HL-60 (cell line): ENCODE measurements at regions not wholly inside any gene's neighbourhood (a gene's known extent, or its start where the extent isn't known, plus 50 kb on each side); places are given as distances from the start of the nearest gene placed in this dataset.

Experiments used
- GABPA ChIP-seq: IDR thresholded peaks from 2 replicates; pipeline ENCODE4 v1.6.1; 2012; ENCODE audit warnings: low read depth
- TF ChIP-seq, protein P1 (sequence below): IDR thresholded peaks from one replicate; pipeline ENCODE4 v1.5.1; 2011; ENCODE audit warnings: low read length, control low read depth, inconsistent platforms; ENCODE audit not compliant: insufficient read depth
- TF ChIP-seq, protein P2 (sequence below): IDR thresholded peaks from 2 replicates; pipeline ENCODE4 v1.6.1; 2012; ENCODE audit warnings: low read depth; ENCODE audit not compliant: insufficient replicate concordance

DNA sequence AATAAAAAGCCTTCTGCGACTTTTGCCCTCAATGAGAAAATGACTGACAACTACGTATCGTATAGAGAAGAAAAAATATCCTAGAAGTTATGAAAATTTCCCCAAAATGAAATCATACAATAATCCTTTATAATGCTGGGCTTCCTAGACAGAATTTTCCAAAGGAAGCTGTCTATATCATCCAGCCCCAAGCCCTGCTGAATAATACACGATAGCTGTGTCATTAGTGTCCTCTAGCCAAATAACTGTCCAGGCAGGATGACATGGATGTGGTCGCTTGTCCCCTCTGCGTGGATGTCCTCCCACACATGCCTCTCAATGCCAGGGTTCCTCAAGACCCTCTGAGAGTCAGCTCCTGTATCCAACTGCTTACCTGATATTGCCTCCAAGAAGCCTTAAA, 61.7 kb upstream of the ECHDC3 start:
- TF ChIP-seq, protein P1, sequence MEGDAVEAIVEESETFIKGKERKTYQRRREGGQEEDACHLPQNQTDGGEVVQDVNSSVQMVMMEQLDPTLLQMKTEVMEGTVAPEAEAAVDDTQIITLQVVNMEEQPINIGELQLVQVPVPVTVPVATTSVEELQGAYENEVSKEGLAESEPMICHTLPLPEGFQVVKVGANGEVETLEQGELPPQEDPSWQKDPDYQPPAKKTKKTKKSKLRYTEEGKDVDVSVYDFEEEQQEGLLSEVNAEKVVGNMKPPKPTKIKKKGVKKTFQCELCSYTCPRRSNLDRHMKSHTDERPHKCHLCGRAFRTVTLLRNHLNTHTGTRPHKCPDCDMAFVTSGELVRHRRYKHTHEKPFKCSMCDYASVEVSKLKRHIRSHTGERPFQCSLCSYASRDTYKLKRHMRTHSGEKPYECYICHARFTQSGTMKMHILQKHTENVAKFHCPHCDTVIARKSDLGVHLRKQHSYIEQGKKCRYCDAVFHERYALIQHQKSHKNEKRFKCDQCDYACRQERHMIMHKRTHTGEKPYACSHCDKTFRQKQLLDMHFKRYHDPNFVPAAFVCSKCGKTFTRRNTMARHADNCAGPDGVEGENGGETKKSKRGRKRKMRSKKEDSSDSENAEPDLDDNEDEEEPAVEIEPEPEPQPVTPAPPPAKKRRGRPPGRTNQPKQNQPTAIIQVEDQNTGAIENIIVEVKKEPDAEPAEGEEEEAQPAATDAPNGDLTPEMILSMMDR, result no peak
- TF ChIP-seq, protein P2, sequence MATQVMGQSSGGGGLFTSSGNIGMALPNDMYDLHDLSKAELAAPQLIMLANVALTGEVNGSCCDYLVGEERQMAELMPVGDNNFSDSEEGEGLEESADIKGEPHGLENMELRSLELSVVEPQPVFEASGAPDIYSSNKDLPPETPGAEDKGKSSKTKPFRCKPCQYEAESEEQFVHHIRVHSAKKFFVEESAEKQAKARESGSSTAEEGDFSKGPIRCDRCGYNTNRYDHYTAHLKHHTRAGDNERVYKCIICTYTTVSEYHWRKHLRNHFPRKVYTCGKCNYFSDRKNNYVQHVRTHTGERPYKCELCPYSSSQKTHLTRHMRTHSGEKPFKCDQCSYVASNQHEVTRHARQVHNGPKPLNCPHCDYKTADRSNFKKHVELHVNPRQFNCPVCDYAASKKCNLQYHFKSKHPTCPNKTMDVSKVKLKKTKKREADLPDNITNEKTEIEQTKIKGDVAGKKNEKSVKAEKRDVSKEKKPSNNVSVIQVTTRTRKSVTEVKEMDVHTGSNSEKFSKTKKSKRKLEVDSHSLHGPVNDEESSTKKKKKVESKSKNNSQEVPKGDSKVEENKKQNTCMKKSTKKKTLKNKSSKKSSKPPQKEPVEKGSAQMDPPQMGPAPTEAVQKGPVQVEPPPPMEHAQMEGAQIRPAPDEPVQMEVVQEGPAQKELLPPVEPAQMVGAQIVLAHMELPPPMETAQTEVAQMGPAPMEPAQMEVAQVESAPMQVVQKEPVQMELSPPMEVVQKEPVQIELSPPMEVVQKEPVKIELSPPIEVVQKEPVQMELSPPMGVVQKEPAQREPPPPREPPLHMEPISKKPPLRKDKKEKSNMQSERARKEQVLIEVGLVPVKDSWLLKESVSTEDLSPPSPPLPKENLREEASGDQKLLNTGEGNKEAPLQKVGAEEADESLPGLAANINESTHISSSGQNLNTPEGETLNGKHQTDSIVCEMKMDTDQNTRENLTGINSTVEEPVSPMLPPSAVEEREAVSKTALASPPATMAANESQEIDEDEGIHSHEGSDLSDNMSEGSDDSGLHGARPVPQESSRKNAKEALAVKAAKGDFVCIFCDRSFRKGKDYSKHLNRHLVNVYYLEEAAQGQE, result no peak
- TF ChIP-seq GABPA, result no peak
